ENCODE measurements at regions not wholly inside any gene's neighbourhood (a gene's known extent, or its start where the extent isn't known, plus 50 kb on each side); places are given as distances from the start of the nearest gene placed in this dataset.

DNA sequence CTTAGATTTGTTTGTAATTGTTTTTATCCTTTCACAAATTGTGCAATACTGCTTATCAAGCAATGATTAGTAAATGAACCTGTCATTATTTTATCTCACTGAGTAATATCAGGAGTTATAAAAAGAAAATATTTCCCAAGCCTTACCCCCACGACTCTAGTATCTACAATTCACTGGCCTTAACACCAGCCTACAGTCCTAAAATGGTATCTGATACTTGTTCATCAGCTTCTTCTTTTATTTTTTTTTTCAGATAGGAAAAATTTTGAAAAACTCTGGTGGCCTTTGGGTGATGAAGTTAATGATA is 160.8 kb upstream of the FOXA2 start:
- peaks cover 0 to 6% (median 2%) of the 10 kb centered on the region in 5 experiments for H3K9me3 ChIP-seq (ENCODE audit: control extremely low read depth in 1 of 5, control insufficient read depth in 4 of 5, insufficient read depth in 2 of 5, low read depth in 1 of 5, low read length in 4 of 5)

GRCh38 chr20:22746957-22747356 is 162.6 kb upstream of the FOXA2 start:
- WGBS (ENCODE audit: insufficient coverage) = 100% methylated on average over 4 of the region's 5 CpGs
- Histone ChIP-seq H3K4me1 (ENCODE audit: control extremely low read depth in 1 of 4, control insufficient read depth in 4 of 4, insufficient read depth in 4 of 4, low read length in 3 of 4) (no peaks in the 10 kb centered on the region), H3K4me3 (ENCODE audit: control insufficient read depth in 1 of 7, extremely low read depth in 1 of 7, insufficient read depth in 4 of 7, low read depth in 2 of 7, low read length in 6 of 7) (no peak overlapping the region), H3K36me3 (ENCODE audit: control insufficient read depth in 4 of 4, insufficient read depth in 4 of 4, low read length in 3 of 4) (no peaks in the 10 kb centered on the region), H3K27ac (ENCODE audit: insufficient read depth in 1 of 2, low read depth in 1 of 2, low read length in 2 of 2, poor library complexity in 1 of 2, severe bottlenecking in 2 of 2) (no peak overlapping the region), H3K9me3 (ENCODE audit: control extremely low read depth in 1 of 5, control insufficient read depth in 4 of 5, insufficient read depth in 2 of 5, low read depth in 1 of 5, low read length in 4 of 5) (peaks cover 0 to 6% (median 2%) of the 10 kb centered on the region in 5 experiments), H3K27me3 (replicated peaks in 2 of 5; ENCODE audit: control insufficient read depth in 4 of 5, insufficient read depth in 5 of 5, low read length in 4 of 5) (no peaks in the 10 kb centered on the region)
- DNase-seq = no peak
- POLR2A ChIA-PET = no interaction called here
- CTCF ChIA-PET = no interaction called here

More for the DNA sequence above, 160.8 kb upstream of the FOXA2 start:
- ChIA-PET CTCF (no interaction called here), POLR2A (interaction anchor here (0.6 kb wide), 1 partner anchor 11 kb away, joined by 3 read pairs; no protein-coding TSS in a partner anchor)
- Histone ChIP-seq H3K27me3 (replicated peaks in 2 of 5; ENCODE audit: control insufficient read depth in 4 of 5, insufficient read depth in 5 of 5, low read length in 4 of 5) (no peaks in the 10 kb centered on the region), H3K36me3 (ENCODE audit: control insufficient read depth in 4 of 4, insufficient read depth in 4 of 4, low read length in 3 of 4) (no peaks in the 10 kb centered on the region), H3K4me1 (ENCODE audit: control extremely low read depth in 1 of 4, control insufficient read depth in 4 of 4, insufficient read depth in 4 of 4, low read length in 3 of 4) (no peaks in the 10 kb centered on the region), H3K4me3 (ENCODE audit: control insufficient read depth in 1 of 7, extremely low read depth in 1 of 7, insufficient read depth in 4 of 7, low read depth in 2 of 7, low read length in 6 of 7) (no peak overlapping the region), H3K27ac (ENCODE audit: insufficient read depth in 1 of 2, low read depth in 1 of 2, low read length in 2 of 2, poor library complexity in 1 of 2, severe bottlenecking in 2 of 2) (no peak overlapping the region)
- no peak for DNase-seq
- no CpG with 5 or more reads among the region's 1 CpG for WGBS (ENCODE audit: insufficient coverage)

GRCh38 chr20:22752324-22752723 is 168.0 kb upstream of the FOXA2 start:
- Histone ChIP-seq H3K27ac (ENCODE audit: insufficient read depth in 1 of 2, low read depth in 1 of 2, low read length in 2 of 2, poor library complexity in 1 of 2, severe bottlenecking in 2 of 2) (no peak overlapping the region), H3K4me1 (ENCODE audit: control extremely low read depth in 1 of 4, control insufficient read depth in 4 of 4, insufficient read depth in 4 of 4, low read length in 3 of 4) (no peaks in the 10 kb centered on the region), H3K9me3 (ENCODE audit: control extremely low read depth in 1 of 5, control insufficient read depth in 4 of 5, insufficient read depth in 2 of 5, low read depth in 1 of 5, low read length in 4 of 5) (no peaks in the 10 kb centered on the region), H3K27me3 (replicated peaks in 2 of 5; ENCODE audit: control insufficient read depth in 4 of 5, insufficient read depth in 5 of 5, low read length in 4 of 5) (no peaks in the 10 kb centered on the region), H3K4me3 (ENCODE audit: control insufficient read depth in 1 of 7, extremely low read depth in 1 of 7, insufficient read depth in 4 of 7, low read depth in 2 of 7, low read length in 6 of 7) (no peak overlapping the region), H3K36me3 (ENCODE audit: control insufficient read depth in 4 of 4, insufficient read depth in 4 of 4, low read length in 3 of 4) (no peaks in the 10 kb centered on the region)
- 100% methylated on average over 1 of the region's 1 CpG for WGBS (ENCODE audit: insufficient coverage)
- no peak for DNase-seq
- ChIA-PET CTCF (no interaction called here), POLR2A (no interaction called here)

GRCh38 chr20:22757424-22758183 is 173.2 kb upstream of the FOXA2 start:
- H3K36me3 ChIP-seq (ENCODE audit: control insufficient read depth in 4 of 4, insufficient read depth in 4 of 4, low read length in 3 of 4) = no peaks in the 10 kb centered on the region
- no peak overlapping the region for H3K4me3 ChIP-seq (ENCODE audit: control insufficient read depth in 1 of 7, extremely low read depth in 1 of 7, insufficient read depth in 4 of 7, low read depth in 2 of 7, low read length in 6 of 7)
- no peaks in the 10 kb centered on the region for H3K9me3 ChIP-seq (ENCODE audit: control extremely low read depth in 1 of 5, control insufficient read depth in 4 of 5, insufficient read depth in 2 of 5, low read depth in 1 of 5, low read length in 4 of 5)
- DNase-seq = no peak
- 64% methylated on average over 8 of the region's 10 CpGs for WGBS (ENCODE audit: insufficient coverage)
- no peak overlapping the region for H3K27ac ChIP-seq (ENCODE audit: insufficient read depth in 1 of 2, low read depth in 1 of 2, low read length in 2 of 2, poor library complexity in 1 of 2, severe bottlenecking in 2 of 2)
- ChIA-PET CTCF (interaction anchor here (1.8 kb wide), 1 partner anchor 8 kb away, joined by 4 read pairs; no protein-coding TSS in a partner anchor), POLR2A (no interaction called here)
- H3K4me1 ChIP-seq (ENCODE audit: control extremely low read depth in 1 of 4, control insufficient read depth in 4 of 4, insufficient read depth in 4 of 4, low read length in 3 of 4) = no peaks in the 10 kb centered on the region
- H3K27me3 ChIP-seq (replicated peaks in 2 of 5; ENCODE audit: control insufficient read depth in 4 of 5, insufficient read depth in 5 of 5, low read length in 4 of 5) = no peaks in the 10 kb centered on the region

DNA sequence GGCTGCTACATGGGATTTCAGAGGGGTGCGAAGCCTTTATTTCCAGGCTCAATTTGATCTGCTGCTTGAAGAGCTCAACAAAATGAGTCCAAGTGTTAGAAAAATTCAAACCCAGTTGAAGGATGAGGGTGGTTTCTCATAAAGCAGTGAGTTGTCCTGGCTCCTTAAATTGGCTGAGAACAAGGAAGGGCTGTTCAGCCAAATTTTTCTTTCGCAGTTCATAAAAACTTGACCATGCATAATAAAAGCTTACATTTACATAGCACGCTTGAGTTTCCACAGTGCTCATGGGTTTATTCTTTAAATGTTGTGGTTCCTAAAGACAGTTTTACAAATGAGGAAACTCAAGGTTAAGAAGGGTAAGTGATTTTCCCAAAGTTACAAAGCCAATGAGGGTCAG is 174.4 kb upstream of the FOXA2 start:
- no peak for DNase-seq
- no peaks in the 10 kb centered on the region for H3K36me3 ChIP-seq (ENCODE audit: control insufficient read depth in 4 of 4, insufficient read depth in 4 of 4, low read length in 3 of 4)
- no peaks in the 10 kb centered on the region for H3K9me3 ChIP-seq (ENCODE audit: control extremely low read depth in 1 of 5, control insufficient read depth in 4 of 5, insufficient read depth in 2 of 5, low read depth in 1 of 5, low read length in 4 of 5)
- POLR2A ChIA-PET = no interaction called here
- H3K4me1 ChIP-seq (ENCODE audit: control extremely low read depth in 1 of 4, control insufficient read depth in 4 of 4, insufficient read depth in 4 of 4, low read length in 3 of 4) = no peaks in the 10 kb centered on the region
- H3K27me3 ChIP-seq (replicated peaks in 2 of 5; ENCODE audit: control insufficient read depth in 4 of 5, insufficient read depth in 5 of 5, low read length in 4 of 5) = no peaks in the 10 kb centered on the region
- H3K4me3 ChIP-seq (ENCODE audit: control insufficient read depth in 1 of 7, extremely low read depth in 1 of 7, insufficient read depth in 4 of 7, low read depth in 2 of 7, low read length in 6 of 7) = no peak overlapping the region
- WGBS (ENCODE audit: insufficient coverage) = 100% methylated on average over 1 of the region's 3 CpGs
- CTCF ChIA-PET = interaction anchor here (1.8 kb wide), 1 partner anchor 9 kb away, joined by 4 read pairs; no protein-coding TSS in a partner anchor
- no peak overlapping the region for H3K27ac ChIP-seq (ENCODE audit: insufficient read depth in 1 of 2, low read depth in 1 of 2, low read length in 2 of 2, poor library complexity in 1 of 2, severe bottlenecking in 2 of 2)

GRCh38 chr20:22762576-22763256 is 178.3 kb upstream of the FOXA2 start:
- H3K4me1 ChIP-seq (ENCODE audit: control extremely low read depth in 1 of 4, control insufficient read depth in 4 of 4, insufficient read depth in 4 of 4, low read length in 3 of 4) = no peaks in the 10 kb centered on the region
- POLR2A ChIA-PET = no interaction called here
- WGBS (ENCODE audit: insufficient coverage) = 97% methylated on average over 5 of the region's 6 CpGs
- H3K27ac ChIP-seq (ENCODE audit: insufficient read depth in 1 of 2, low read depth in 1 of 2, low read length in 2 of 2, poor library complexity in 1 of 2, severe bottlenecking in 2 of 2) = no peak overlapping the region
- CTCF ChIA-PET = no interaction called here
- H3K9me3 ChIP-seq (ENCODE audit: control extremely low read depth in 1 of 5, control insufficient read depth in 4 of 5, insufficient read depth in 2 of 5, low read depth in 1 of 5, low read length in 4 of 5) = no peaks in the 10 kb centered on the region
- H3K36me3 ChIP-seq (ENCODE audit: control insufficient read depth in 4 of 4, insufficient read depth in 4 of 4, low read length in 3 of 4) = no peaks in the 10 kb centered on the region
- peaks cover 0 to 4% (median 0%) of the 10 kb centered on the region in 5 experiments for H3K27me3 ChIP-seq (replicated peaks in 2 of 5; ENCODE audit: control insufficient read depth in 4 of 5, insufficient read depth in 5 of 5, low read length in 4 of 5)
- H3K4me3 ChIP-seq (ENCODE audit: control insufficient read depth in 1 of 7, extremely low read depth in 1 of 7, insufficient read depth in 4 of 7, low read depth in 2 of 7, low read length in 6 of 7) = no peak overlapping the region
- no peak for DNase-seq

- peaks cover 0 to 4% (median 0%) of the 10 kb centered on the region in 5 experiments for H3K27me3 ChIP-seq (replicated peaks in 2 of 5; ENCODE audit: control insufficient read depth in 4 of 5, insufficient read depth in 5 of 5, low read length in 4 of 5)
- POLR2A ChIA-PET = no interaction called here
- no peak overlapping the region for H3K4me3 ChIP-seq (ENCODE audit: control insufficient read depth in 1 of 7, extremely low read depth in 1 of 7, insufficient read depth in 4 of 7, low read depth in 2 of 7, low read length in 6 of 7)
- DNase-seq = no peak
- whole genome bisulfite sequencing (ENCODE audit: insufficient coverage) = 83% methylated on average over 5 of the region's 9 CpGs
- no peaks in the 10 kb centered on the region for H3K4me1 ChIP-seq (ENCODE audit: control extremely low read depth in 1 of 4, control insufficient read depth in 4 of 4, insufficient read depth in 4 of 4, low read length in 3 of 4)
- H3K9me3 ChIP-seq (ENCODE audit: control extremely low read depth in 1 of 5, control insufficient read depth in 4 of 5, insufficient read depth in 2 of 5, low read depth in 1 of 5, low read length in 4 of 5) = no peaks in the 10 kb centered on the region
- CTCF ChIA-PET = no interaction called here
- H3K27ac ChIP-seq (ENCODE audit: insufficient read depth in 1 of 2, low read depth in 1 of 2, low read length in 2 of 2, poor library complexity in 1 of 2, severe bottlenecking in 2 of 2) = no peak overlapping the region
- H3K36me3 ChIP-seq (ENCODE audit: control insufficient read depth in 4 of 4, insufficient read depth in 4 of 4, low read length in 3 of 4) = no peaks in the 10 kb centered on the region
Observed at GRCh38 chr20:22763257-22763906, 179.0 kb upstream of the FOXA2 start.

All from common myeloid progenitor, CD34-positive (primary cell).